Activated T-cell treated with anti-CD3 and anti-CD28 coated beads for 4 hours (primary cell): ENCODE measurements at regions not wholly inside any gene's neighbourhood (a gene's known extent, or its start where the extent isn't known, plus 50 kb on each side); places are given as distances from the start of the nearest gene placed in this dataset.
"Not testable (repeated sequence)": the region's sequence is repeated elsewhere in the genome, so short reads cannot be mapped to it uniquely, and the experiment has no call there.

Experiments used
- DNase-seq: peaks from one replicate; pipeline ENCODE4 v3.0.0-alpha.2; 2020

DNA sequence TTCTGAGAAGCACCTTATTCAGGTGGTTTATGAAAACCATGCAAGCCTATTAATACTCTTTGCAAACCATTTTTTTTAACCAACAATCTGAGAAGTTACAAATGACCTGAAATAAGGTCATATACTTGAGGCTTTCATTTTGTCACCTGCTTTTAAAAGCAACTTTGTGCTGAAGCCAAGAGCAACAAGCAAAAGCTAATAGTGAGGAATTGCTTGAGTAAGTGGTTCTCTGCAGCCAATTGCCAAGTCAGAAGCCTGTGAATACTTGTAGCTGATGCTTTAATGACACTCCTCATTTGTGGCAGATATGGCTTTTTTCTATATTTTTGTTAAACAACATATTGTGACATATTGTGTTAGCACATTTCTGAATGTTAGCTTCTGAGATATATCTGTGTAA, 126.7 kb upstream of the ZNF608 start:
- DNase-seq, result no peak

DNA sequence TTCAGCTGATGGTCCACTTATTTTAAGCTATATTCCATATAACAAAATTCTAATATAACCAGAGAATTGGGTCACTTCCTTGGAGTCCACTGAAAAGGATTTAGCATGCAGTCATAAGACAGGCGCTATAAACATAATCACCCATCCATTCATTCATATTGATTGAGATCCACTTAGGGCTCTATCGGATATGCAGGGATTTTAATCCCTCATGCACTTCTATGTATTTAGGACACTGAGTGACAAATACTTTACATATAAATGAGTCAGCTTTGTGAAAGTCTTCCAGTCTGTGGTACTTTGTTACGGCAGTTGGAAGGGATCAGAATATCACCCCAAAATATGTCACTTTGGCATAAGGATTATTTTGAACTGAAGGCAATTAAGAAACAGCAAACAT, 127.3 kb upstream of the ZNF608 start:
- DNase-seq, result no peak

DNA sequence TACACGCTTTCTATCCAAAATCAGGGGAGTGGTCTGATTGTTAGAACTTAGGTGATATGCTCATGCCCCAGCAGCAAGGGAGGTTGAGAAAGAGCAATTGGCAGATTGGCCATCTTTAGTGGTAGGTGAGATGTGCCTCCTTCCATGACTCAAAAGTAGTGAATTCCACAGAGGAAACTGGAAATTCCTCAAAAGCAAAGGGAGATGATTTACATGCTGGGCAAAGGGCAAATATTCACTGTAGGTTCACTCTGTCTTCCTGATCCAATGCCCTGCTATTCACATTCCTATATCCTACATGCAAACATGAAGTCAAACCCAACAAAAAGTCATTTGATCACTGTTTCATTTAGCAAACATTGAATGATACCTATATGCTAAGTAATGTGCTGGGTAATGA, 130.1 kb upstream of the ZNF608 start:
- no peak for DNase-seq

DNA sequence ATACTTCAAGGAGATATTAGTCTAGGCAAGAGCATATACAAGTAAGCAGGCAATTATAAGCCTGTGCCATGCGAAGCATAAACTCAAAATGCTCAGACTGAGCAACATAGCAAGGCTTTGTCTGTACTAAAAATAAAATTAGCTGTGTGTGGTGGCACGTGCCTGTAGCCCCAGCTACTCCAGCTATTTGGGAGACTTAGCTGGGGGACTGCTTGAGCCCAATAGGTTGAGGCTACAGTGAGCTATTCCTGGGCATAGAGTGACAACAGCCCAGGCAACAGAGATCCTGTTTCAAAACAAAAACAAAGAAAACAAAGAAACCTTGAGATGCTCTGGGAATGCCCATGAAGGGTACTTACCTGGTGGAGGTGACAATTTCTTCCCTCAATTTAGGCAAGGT, 130.5 kb upstream of the ZNF608 start:
- no peak for DNase-seq

DNA sequence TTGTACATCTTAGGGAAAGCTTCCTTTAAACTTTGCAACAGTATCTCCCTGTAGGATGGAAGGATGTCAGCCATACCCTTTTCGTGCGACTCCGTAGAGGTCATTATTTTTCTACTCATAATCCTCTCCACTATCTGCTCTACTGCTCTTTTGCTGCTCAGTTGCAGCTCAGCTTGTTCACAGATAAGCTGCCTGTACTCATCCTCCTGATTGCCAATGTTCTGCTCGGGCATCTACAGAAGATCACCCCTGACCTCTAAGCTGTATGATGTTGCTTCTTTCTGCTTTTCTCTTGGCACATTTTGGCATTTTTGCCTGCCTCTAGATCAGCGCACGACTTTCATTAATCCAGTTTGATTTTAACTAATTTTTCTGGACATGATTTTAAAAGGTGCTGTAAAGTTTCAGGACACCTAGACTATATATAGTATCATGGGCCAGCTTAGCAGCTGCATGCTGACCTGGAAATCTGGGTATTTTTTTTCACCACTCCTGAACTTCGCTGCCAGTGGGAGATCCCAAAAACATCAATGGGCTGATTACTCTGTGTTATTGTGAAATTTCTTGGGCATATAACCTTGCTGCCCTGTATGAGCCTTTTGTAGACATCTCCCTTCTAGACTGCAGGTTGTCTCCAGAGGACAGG, 131.2 kb upstream of the ZNF608 start:
- no peak for DNase-seq

DNA sequence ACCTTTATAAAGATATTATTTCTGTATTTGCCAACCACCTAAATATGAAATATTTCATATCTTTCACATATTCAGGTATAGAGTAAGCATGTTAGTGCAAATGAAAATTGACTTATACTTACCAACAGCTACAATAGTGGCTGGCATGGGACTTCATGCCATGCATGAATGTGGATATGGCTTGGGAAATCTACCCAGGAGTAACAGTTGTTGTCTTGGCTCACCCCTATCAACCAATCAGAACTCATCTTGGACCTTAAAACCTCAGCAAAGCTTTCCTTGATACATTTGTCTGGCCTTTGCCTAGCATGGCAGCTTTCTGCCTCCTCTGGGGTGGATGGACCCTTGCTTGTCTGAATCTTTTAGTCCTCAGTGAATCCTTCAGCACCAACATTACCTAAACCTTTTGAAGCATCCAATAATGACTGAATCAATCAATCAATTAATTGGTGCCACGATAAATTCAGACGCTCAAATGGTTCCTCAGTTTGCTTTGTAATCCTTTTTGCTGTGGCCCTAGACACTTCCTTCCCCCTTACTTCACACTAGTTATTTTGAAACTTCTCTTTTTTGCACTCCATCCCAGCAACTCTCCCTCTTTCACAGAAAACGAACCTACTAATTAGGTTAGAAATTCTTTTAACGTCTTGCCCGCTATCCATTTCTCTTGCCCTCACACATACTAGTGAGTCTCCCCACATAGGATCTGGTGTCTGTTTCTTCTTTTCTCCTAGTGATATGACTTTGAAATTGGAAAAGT, 132.3 kb upstream of the ZNF608 start:
- DNase-seq, result no peak

DNA sequence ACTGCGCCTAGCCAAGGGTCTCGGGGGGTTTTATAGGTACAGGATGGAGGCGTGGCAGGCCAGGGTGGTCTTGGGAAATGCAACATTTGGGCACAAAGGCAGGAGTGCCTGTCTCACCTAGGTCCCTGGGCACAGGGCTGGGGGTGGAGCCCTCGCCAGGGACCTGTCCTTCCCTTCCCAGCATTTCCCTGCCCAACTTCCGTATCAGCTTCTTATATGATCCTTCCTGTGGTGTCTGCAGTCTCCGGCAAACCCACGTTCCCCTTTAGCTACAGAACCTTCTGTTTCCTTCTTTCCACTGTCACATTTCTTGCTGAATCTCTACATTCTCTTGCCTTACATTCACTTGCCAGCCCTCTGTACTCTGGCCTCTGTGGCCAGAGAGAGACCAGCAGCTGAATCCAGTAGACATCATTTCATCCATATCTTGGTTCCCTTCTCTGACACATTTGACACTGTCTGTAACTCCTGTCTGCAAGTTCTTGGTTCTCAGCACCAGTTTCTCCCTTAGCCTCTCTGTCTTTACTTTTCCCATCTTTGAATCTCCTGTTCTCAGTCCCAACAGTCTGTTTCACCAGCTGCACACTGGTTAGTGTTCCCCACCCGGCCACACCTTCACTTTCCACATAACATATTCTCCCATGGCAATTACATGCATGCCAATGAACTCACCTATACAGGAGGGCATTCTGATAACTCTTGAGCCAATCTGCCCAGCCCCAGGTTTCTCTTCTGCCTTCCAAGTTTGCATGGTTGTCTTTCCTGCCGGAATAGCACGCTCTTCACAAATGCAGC, 134.7 kb upstream of the ZNF608 start:
- no peak for DNase-seq

DNA sequence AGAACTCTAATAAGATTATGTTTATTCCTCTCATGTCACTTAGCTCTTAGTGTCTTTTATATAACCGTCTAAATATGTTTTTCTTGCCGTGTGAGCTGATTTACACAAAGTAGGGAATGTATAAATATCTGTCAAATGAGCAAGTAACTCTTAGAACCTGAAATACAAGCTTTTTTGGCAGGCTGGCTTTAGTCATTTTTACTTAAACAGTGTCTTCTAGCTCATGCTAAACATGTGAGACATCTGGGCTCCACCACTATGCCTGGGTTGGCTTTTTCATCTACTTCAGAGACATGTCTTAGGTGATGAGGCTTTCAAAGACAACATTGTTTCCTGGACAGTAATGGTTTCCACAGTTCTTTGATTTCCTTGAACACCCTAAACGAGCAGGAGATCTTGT, 137.2 kb upstream of the ZNF608 start:
- no peak for DNase-seq

DNA sequence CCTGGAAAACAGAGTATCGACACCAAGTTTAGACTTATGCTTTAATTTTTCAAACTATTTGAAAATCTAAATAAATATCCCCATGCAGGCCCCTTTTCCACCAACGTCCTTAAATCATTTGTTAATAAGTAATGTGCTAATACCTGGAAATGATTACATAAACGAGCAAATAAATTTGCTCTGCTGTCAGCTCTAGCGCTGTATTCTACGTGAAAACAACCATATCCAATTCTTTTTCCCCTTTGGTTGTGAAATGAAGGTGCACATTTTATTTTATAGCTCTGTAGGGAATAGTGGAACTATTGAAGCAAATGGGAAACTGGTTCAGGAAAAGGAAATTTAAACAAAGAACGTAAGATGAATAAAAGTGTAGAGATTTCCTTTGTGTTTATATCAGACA, 137.7 kb upstream of the ZNF608 start:
- DNase-seq, result no peak

DNA sequence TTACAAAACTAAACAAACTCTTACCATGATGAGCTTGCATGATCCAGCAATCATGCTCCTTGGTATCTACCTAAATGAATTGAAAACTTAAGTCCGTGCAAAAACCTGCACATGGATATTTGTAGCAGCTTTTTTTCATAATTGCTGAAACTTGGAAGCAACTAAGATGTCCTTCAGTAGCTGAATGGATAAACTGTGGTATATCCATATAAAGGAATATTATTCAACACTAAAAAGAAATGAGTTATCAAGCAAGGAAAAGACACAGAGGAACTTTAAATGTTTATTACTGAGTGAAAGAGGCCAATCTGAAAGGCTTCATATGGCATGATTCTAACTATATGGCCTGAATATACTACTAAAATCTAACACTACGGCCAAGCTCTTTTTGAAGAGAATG, 139.1 kb upstream of the ZNF608 start:
- DNase-seq, result no peak

DNA sequence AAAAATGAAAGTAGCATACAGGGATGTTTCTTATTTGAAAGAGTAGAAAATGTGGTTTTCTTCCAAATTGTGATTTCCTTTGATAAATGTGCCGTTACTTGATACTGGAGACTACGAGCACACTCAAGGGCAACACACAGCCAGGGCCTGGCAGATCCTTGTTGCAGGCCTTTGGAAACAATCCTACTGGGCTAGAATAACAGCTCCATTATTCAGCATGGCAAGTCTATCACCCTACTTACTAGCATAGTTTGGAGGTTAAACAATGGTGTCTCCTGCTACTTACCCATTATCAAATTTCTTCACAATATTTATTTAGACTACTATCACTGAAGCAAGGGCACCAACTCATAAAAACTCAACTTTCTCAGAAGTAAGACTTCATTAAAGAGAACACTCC, 140.8 kb upstream of the ZNF608 start:
- no peak for DNase-seq

DNA sequence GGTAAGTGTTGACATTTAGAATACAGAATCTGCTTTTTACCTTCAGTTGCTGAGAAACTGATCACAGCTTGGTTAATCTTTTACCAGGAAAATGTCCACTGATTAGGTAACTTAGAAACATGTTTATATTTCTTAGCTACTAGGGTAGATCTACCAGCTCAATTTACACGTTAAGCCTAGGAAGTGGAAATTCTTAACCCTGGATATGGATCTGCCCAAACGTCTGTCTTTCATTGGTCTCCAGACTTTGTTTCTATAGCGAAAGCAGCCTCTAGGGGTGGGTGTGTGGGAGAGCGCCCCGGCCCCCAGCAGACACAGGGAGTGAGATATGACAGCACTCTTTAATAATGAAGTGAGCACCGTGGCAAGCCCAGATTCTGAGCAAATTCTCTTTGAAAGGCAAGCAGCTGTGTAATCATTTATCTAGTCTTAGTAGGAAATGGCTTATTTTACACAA, 141.6 kb upstream of the ZNF608 start:
- DNase-seq, result no peak

DNA sequence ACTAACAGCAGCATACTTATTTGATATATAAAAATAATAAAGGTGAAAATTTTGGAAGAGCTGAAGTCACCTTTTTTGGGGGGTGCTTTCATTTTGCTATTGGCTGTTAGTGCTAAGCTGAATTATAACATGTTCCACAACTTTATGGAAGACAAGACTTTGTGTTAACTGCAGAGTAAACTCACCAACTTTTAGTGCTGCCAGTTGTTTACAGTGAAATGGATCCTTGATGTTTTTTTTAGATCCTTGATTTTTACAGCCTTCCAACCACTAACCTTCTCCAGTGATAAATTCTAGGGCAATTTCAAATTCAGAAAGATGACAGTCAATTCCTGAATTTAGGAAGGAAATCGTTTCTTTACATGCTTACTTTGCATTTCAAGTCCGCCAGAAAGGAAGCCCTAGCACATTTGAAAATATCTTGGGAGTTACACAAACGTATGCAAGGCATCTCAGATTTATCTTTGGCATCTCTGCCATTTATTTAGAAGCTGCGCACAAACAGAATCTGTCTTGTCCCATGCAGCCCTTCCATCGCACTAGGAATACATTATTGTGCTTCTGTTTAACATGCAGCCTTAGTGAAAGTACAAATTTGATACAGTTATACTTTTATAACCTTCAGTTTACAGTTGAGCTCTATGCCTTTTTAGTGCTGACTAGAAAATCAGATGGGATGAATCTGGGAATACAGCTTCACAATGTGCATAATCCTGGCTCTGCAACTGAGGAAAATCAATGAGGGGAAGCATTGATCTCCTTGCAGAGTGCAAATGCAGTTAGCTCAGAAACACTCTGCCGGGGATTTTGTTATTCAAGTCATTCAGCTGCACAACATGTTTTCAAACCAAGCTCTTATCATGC, 142.4 kb upstream of the ZNF608 start:
- no peak for DNase-seq

DNA sequence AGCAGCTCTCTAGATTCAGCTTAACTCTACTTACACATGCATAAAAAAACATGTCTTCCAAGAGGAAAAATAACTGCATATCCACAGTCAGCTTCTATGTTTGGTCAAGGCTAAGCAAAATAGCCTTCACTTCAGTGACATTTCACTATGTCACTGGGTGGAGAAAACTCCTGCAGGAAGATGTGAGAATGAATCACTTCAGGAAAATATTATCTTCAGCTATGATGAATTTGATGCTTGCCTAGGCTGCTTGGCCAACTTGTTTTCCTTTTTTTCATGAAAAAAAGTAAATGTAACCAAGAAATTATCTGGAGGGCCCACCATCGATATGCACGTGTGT, 143.0 kb upstream of the ZNF608 start:
- no peak for DNase-seq

DNA sequence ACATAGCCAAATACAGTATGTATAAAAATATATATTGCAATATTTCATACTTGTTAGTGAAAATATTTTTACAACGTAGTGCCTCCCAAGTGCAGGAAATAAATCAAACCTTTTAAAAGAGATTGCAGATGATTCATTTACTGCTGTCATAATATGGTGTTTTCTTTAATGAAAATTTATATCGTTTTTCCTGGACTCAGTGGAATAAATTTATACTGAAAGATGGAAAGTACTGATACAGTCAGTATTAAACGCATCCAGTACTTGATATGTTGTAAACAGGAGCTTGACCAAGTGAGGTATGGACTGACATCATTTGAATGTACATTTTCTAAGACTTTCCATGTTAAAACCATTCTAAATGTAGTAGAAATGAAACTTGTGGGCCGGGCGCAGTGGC, 143.4 kb upstream of the ZNF608 start:
- DNase-seq, result no peak

DNA sequence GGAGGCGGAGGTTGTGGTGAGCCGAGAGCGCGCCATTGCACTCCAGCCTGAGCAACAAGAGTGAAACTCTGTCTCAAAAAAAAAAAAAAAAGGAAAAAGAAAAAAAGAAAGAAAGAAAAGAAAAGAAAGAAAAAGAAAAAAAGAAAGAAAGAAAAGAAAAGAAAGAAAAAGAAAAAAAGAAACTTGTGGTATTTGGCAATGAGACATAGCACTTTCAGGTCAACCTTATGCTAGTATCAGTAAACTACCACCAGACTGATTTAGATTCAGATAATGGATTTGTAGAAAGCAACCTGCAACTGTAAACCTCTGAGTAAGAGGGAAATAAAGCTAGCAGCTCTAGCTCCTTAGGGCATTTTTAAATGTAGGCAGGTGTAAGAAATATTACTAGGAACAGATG, 144.0 kb upstream of the ZNF608 start:
- DNase-seq, result not testable (repeated sequence)

DNA sequence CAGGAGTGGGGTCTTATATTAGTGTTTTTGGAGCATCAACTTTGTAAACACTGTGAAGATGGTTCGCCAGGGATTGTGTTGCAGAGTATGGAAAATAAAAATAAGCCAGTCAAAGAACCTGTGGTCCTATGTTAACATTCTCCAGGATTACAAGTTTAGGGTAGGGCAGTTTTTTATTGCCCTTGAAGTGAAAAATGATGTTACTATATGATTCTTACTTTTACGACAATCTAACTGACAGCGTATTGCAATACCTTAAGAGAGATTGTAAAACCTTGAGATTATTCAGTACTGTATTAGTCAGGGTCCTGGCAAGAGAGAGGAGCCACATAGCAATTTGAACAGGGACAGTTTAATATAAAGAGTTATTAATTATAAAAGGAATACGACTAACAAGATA, 144.7 kb upstream of the ZNF608 start:
- DNase-seq, result no peak

DNA sequence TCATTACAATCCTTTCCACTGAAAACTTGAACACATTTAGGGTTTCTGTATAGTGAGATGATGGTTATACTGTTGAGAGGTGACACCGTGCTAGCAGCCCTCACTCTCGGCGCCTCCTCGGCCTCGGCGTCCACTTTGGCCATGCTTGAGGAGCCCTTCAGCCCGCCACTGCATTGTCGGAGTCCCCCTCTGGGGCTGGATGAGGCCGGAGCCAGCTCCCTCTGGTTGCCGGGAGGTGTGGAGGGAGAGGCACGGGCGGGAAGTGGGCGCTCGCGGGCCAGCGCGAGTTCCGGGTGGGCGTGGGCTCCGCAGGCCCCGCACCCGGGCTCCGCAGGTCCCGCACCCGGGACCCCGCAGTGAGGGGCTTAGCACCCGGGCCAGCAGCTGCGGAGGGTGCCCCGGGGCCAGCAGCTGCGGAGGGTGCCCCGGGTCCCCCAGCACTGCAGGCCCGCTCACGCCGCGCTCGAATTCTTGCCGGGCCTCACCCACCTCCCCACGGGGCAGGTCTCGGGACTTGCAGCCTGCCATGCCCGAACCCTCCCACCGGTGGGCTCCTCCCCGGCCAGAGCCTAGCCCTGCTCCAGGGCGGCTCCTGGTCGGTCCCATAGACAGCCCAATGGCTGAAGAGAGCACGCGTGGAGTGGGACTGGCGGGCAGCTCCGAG, 145.9 kb upstream of the ZNF608 start:
- DNase-seq, result no peak

DNA sequence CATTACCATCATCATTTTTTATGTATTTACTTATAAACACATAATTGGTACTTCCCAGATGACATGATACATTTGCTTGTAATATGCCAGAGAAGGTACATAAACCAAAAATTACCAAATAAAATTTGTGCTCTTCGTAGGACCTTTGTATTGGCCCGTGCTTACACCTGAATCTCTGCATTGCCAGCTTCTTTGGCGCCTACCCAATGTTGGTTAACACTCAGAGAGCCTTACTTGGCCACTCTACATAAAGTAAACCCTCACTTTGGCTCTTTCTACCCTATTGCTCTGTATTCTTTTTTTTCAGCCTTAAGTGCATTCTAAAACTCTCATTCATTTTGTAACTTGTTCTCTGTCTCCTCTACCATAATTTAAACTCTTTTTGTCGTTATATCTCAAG, 148.1 kb upstream of the ZNF608 start:
- no peak for DNase-seq

DNA sequence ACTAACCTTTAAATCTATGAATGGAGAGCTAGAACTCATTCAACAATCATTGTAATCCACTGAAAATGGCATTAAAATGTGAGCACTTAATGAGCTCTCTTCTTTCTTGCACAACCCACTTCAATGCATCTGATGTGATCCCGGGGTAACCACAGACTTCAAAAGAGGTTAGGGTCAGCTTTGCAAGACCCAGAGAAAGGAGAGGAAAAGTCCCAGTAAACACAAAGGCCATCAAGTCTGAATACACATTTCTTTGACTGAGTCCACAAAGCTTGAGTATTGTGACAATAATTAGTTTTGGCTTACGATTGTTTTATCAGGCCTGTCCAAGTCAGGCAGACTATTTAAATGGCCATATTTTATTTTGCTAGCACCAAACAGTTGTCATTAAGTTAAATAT, 148.8 kb upstream of the ZNF608 start:
- no peak for DNase-seq

DNA sequence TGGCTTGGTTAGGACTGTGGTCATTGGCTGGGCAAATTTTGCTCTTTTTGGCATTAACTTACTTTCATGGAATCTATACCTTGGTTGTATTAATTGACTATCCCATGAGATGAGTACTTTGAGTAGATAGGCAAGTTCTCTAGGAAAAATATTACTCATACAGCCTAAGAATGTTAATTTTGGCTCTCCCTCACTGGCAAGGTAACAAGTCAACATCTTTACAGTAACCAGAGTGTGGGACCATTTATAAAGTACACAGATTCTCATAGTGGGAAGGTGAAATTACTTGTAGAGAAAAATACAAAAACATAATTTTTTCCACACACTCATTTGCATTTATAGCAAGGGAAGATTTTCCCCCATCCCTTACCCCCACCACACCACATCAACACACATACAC, 154.6 kb upstream of the ZNF608 start:
- no peak for DNase-seq

DNA sequence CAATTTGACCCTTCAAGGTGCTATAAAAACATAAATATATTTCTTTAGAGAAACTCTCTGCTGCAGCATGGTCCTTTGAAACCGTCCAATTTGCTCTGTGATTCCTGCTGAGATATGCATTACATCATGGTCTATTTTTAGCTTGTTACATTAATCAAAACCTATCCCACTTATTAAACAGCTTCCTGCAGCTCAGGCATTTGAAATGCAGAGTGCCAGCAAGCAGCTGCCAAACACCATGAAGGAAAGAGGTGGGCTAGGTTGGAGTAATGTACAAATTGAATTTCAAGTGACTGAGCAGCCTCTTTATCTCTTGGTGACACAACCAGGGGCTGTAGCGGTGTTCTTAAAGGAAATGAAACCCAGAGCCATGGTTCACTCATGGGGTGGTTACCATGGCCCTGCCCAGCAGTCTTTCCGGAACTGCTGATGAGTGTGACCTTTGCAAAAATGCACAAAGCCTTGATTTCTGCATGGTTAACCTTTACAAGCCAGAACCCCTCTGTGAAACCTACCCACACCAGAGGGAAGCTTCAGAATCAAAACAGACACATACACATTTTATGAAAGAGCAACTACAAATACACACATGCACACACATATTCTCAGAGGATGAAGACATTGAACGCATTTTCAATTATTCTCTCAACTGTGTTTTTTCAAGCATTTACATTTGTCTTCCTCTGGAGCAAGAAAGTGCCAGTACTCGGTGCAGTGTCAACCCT, 155.8 kb upstream of the ZNF608 start:
- no peak for DNase-seq
